K562 (cell line): ENCODE measurements at regions not wholly inside any gene's neighbourhood (a gene's known extent, or its start where the extent isn't known, plus 50 kb on each side); places are given as distances from the start of the nearest gene placed in this dataset.

ENCODE experiments used
- ATAC-seq: fragments of 200-7000 bp; cut with Tn5 transposase; 3 replicates; pipeline ENCODE4 v1.9.1; 2020; ENCODE audit warnings: moderate library complexity
- BruUV-seq: library from RNA; stranded (reverse); fragments of 400-500 nt; replicated peaks from 2 replicates; lab custom pipeline; 2021; lab: Mats Ljungman, UMichigan
- CTCF ChIA-PET: fragments of 300-600 bp; formaldehyde crosslinking; extraction: SDS; loops from one replicate; lab custom pipeline; 2021; ENCODE audit warnings: low intra/inter-chr PET ratio; lab: Yijun Ruan, JAX
- POLR2A ChIA-PET: fragments of 300-600, 350-650 bp; sonication (Branson Sonifier 250); formaldehyde crosslinking; extraction: SDS; loops from one replicate; lab custom pipeline; 2021; ENCODE audit warnings: antibody characterized with exemption, inconsistent platforms; lab: Yijun Ruan, JAX
- DNase-seq, 4 experiments: peaks; one replicate each; pipeline versions ENCODE4 v3.0.0 to v3.0.0-alpha.2; 2011 to 2018; ENCODE audit warnings: low spot score in 3 of 4, mixed read lengths in 3 of 4; ENCODE audit errors: extremely low read depth in 1 of 4
- FAIRE-seq: peaks from 2 replicates; lab custom pipeline; 2011; peaks lifted over from hg19 to GRCh38; lab: Jason Lieb, UNC
- H2AFZ ChIP-seq: 2 replicates; pipeline ENCODE4 v1.6.0; 2011; ENCODE audit warnings: low read depth, low read length, control low read depth, inconsistent platforms
- H3K27ac ChIP-seq: fragments of 200-600 bp; 3 replicates; pipeline ENCODE4 v1.8.0; 2011; ENCODE audit warnings: low read depth, mild to moderate bottlenecking, control low read depth, inconsistent platforms, low read length, moderate library complexity, mixed read lengths; ENCODE audit errors: extremely low read depth
- H3K27me3 ChIP-seq, 2 experiments: fragments of 300-600 bp in 1 of 2; 2 replicates in 1 of 2; 3 replicates in 1 of 2; pipeline versions ENCODE4 v1.6.0 to v1.8.0; 2011; ENCODE audit warnings: inconsistent platforms in 2 of 2, low read length in 2 of 2, mild to moderate bottlenecking in 1 of 2, mixed read lengths in 1 of 2, moderate library complexity in 1 of 2; ENCODE audit not compliant: control insufficient read depth in 2 of 2, insufficient read depth in 2 of 2
- H3K36me3 ChIP-seq: fragments of 300-600 bp; 3 replicates; pipeline ENCODE4 v1.8.0; 2011; ENCODE audit warnings: mild to moderate bottlenecking, low read length, inconsistent platforms; ENCODE audit not compliant: control insufficient read depth, insufficient read depth
- H3K4me1 ChIP-seq, 2 experiments: fragments of 200-600 bp in 1 of 2; replicated peaks in 1 of 2; 2 replicates in 1 of 2; 3 replicates in 1 of 2; pipeline versions ENCODE4 v1.5.1 to v1.8.0; 2011; ENCODE audit warnings: inconsistent platforms in 2 of 2, low read length in 2 of 2, mild to moderate bottlenecking in 1 of 2, mixed read lengths in 1 of 2, moderate library complexity in 1 of 2; ENCODE audit not compliant: control insufficient read depth in 2 of 2, insufficient read depth in 2 of 2
- H3K4me2 ChIP-seq: 2 replicates; pipeline ENCODE4 v1.6.1; 2011; ENCODE audit warnings: low read length, control low read depth, inconsistent platforms, mixed read lengths; ENCODE audit not compliant: insufficient read depth
- H3K4me3 ChIP-seq: fragments of 200-600 bp; sonication (generic), shearing (Covaris generic); 2 replicates; pipeline ENCODE4 v1.5.1; 2016; ENCODE audit warnings: control low read depth, inconsistent platforms
- H3K79me2 ChIP-seq: fragments of 200-600 bp; 3 replicates; pipeline ENCODE4 v1.8.0; 2011; ENCODE audit warnings: low read length, inconsistent platforms; ENCODE audit not compliant: control insufficient read depth, insufficient read depth
- H3K9ac ChIP-seq, 2 experiments: 2 replicates each; pipeline versions ENCODE4 v1.6.0 to v1.6.1; 2011; ENCODE audit warnings: low read depth in 2 of 2, low read length in 2 of 2, control low read depth in 1 of 2, inconsistent platforms in 1 of 2, mild to moderate bottlenecking in 1 of 2, mixed read lengths in 1 of 2; ENCODE audit not compliant: insufficient read depth in 1 of 2
- H3K9me1 ChIP-seq: one replicate; pipeline ENCODE4 v1.6.0; 2011; ENCODE audit warnings: inconsistent platforms, mild to moderate bottlenecking, low read length, moderate library complexity; ENCODE audit not compliant: control insufficient read depth, insufficient read depth
- H3K9me3 ChIP-seq: replicated peaks from 2 replicates; pipeline ENCODE4 v1.5.1; 2011; ENCODE audit warnings: low read depth, low read length, inconsistent platforms; ENCODE audit not compliant: control insufficient read depth, insufficient read depth
- H4K20me1 ChIP-seq: replicated peaks from 2 replicates; pipeline ENCODE4 v1.6.1; 2011; ENCODE audit warnings: low read length, inconsistent platforms, mixed read lengths; ENCODE audit not compliant: control insufficient read depth, insufficient read depth
- CBX8 ChIP-seq: fragments of 200-600 bp; sonication (generic); IDR thresholded peaks from 2 replicates; pipeline ENCODE4 v1.6.1; 2012; ENCODE audit warnings: borderline replicate concordance, mixed run types, low read depth, mild to moderate bottlenecking, moderate library complexity, mixed read lengths, low read length, control low read depth, inconsistent platforms; ENCODE audit not compliant: poor library complexity, severe bottlenecking; ENCODE audit errors: extremely low read depth
- EP400 ChIP-seq: fragments of 450-650 bp; IDR thresholded peaks from 2 replicates; pipeline ENCODE4 v1.6.1; 2017; ENCODE audit warnings: antibody characterized with exemption, mild to moderate bottlenecking, moderate library complexity
- EZH2 ChIP-seq: IDR thresholded peaks from 2 replicates; pipeline ENCODE4 v1.6.1; 2012; ENCODE audit warnings: low read depth, mild to moderate bottlenecking, inconsistent platforms, low read length, borderline replicate concordance
- GATAD2A ChIP-seq: fragments of 450-650 bp; IDR thresholded peaks from 2 replicates; pipeline ENCODE4 v1.6.1; 2017
- RCOR1 ChIP-seq, 2 experiments: IDR thresholded peaks; 2 replicates each; pipeline ENCODE4 v1.6.1; 2012; ENCODE audit warnings: low read depth in 2 of 2, low read length in 2 of 2, borderline replicate concordance in 1 of 2, improper control_type of control experiment in 1 of 2
- SMAD2 ChIP-seq: fragments of 150-350 bp; IDR thresholded peaks from 2 replicates; pipeline ENCODE4 v1.6.1; 2014; ENCODE audit warnings: low read depth, mild to moderate bottlenecking, low read length
- SMARCB1 ChIP-seq: IDR thresholded peaks from 2 replicates; pipeline ENCODE4 v1.6.1; 2011; ENCODE audit warnings: improper control_type of control experiment, low read depth; ENCODE audit not compliant: insufficient read length
- TAL1 ChIP-seq: fragments of 450-650 bp; IDR thresholded peaks from 2 replicates; pipeline ENCODE4 v1.6.1; 2016; ENCODE audit warnings: mild to moderate bottlenecking
- TCF3 ChIP-seq: sonication (generic); formaldehyde crosslinking; IDR thresholded peaks from 2 replicates; pipeline ENCODE4 v1.4.0; 2020; ENCODE audit warnings: mild to moderate bottlenecking, missing genetic modification reagents
- XRCC4 ChIP-seq: IDR thresholded peaks from one replicate; pipeline ENCODE4 v1.6.1; 2011; ENCODE audit not compliant: insufficient read depth, insufficient read length; ENCODE audit errors: extremely low read depth
- ZFPM2 ChIP-seq: fragments of 250-450 bp; sonication (Bioruptor Pico); IDR thresholded peaks from 2 replicates; pipeline ENCODE4 v1.5.1; 2022; ENCODE audit warnings: mild to moderate bottlenecking
- ZNF140 ChIP-seq: fragments of 250-450 bp; sonication (Bioruptor Pico); IDR thresholded peaks from 2 replicates; pipeline ENCODE4 v1.8.0; 2021; ENCODE audit warnings: moderate library complexity, mild to moderate bottlenecking, inconsistent platforms
- ZNF165 ChIP-seq: fragments of 250-450 bp; sonication (Bioruptor Pico); IDR thresholded peaks from 2 replicates; pipeline ENCODE4 v1.4.0; 2020; ENCODE audit warnings: borderline replicate concordance
- ZNF586 ChIP-seq: fragments of 450-650 bp; formaldehyde crosslinking; conservative IDR thresholded peaks from 2 replicates; pipeline ENCODE4 v1.4.0; 2020; ENCODE audit warnings: mild to moderate bottlenecking, moderate library complexity
- WGBS: fragments of 100-300 bp; shearing (Covaris generic); methylation state at CpG from one replicate; pipeline ENCODE4 v1.1.6; 2016; ENCODE audit warnings: low coverage, mixed read lengths; ENCODE audit not compliant: insufficient coverage; ENCODE audit errors: missing lambda C conversion rate; 5-methylcytosine and 5-hydroxymethylcytosine counted together
- in situ Hi-C: fragments of 300-500 bp; cut with MboI; formaldehyde crosslinking; loops from 4 replicates; pipeline ENCODE4 v1.15.0; 2018; ENCODE audit warnings: inconsistent platforms, mixed read lengths
- intact Hi-C: fragments of 100-400 bp; cut with micrococcal nuclease; formaldehyde crosslinking; loops from 2 replicates; pipeline ENCODE4 v1.14.2; 2022

GRCh38 chr14:75226755-75227544 is 50.5 kb upstream of the TMED10 start:
- Histone ChIP-seq H3K9ac (no peak overlapping the region), H3K4me1 (peaks cover 11 to 24% of the 10 kb centered on the region in 2 experiments; a peak in 3 of 5 replicates), H2AFZ (no peak overlapping the region), H3K36me3 (no peaks in the 10 kb centered on the region), H3K4me2 (no peak overlapping the region), H3K9me1 (peaks cover 3% of the 10 kb centered on the region), H3K27me3 (no peaks in the 10 kb centered on the region), H3K27ac (no peak overlapping the region), H4K20me1 (no peaks in the 10 kb centered on the region), H3K4me3 (no peak overlapping the region), H3K79me2 (no peaks in the 10 kb centered on the region), H3K9me3 (no peaks in the 10 kb centered on the region)
- FAIRE-seq (no peak), ATAC-seq (no peak), DNase-seq (no peak)
- intact Hi-C loops (no loop called here), in situ Hi-C loops (no loop called here)
- CTCF ChIA-PET, result no interaction called here
- BruUV-seq, result no TSS peak
- WGBS, result 87% methylated on average over 6 of the region's 6 CpGs
- POLR2A ChIA-PET, result interaction anchor here (1.4 kb wide), 1 partner anchor 22 kb away, joined by 3 read pairs; no protein-coding TSS in a partner anchor
- no peak for TF ChIP-seq ZNF165 (CRISPR knock-in tag)
- TF ChIP-seq ZNF586, result no peak
- TF ChIP-seq ZFPM2 (CRISPR knock-in tag), result no peak
- TF ChIP-seq SMARCB1, result no peak
- TF ChIP-seq EP400, result no peak
- TF ChIP-seq TCF3 (CRISPR knock-in tag), result no peak
- TF ChIP-seq GATAD2A, result no peak
- no peak for TF ChIP-seq SMAD2
- no peak for TF ChIP-seq RCOR1 (IDR thresholded peaks at IDR 0.05; ENCODE audit: borderline replicate concordance in 1 of 2, low read depth in 2 of 2, low read length in 2 of 2)
- TF ChIP-seq EZH2, result no peak
- TF ChIP-seq ZNF140 (CRISPR knock-in tag), result no peak
- no peak for TF ChIP-seq TAL1
- TF ChIP-seq XRCC4, result no peak
- no peak for TF ChIP-seq CBX8
